RWPE2 (cell line): ENCODE measurements at regions not wholly inside any gene's neighbourhood (a gene's known extent, or its start where the extent isn't known, plus 50 kb on each side); places are given as distances from the start of the nearest gene placed in this dataset.

Experiments used
- ATAC-seq: fragments of 200-7000 bp; cut with Tn5 transposase; 3 replicates; pipeline ENCODE4 v1.9.1; 2021; ENCODE audit warnings: low read depth
- DNase-seq: peaks from one replicate; pipeline ENCODE4 v3.0.0-alpha.2; 2020; ENCODE audit warnings: low spot score
- H3K27ac ChIP-seq: fragments of 450-650 bp; 2 replicates; pipeline ENCODE4 v1.5.1; 2017; ENCODE audit warnings: mild to moderate bottlenecking; ENCODE audit not compliant: poor library complexity, severe bottlenecking
- H3K27me3 ChIP-seq: fragments of 250-450 bp; sonication (Bioruptor Pico); 2 replicates; pipeline ENCODE4 v1.5.1; 2021; ENCODE audit warnings: mild to moderate bottlenecking, moderate library complexity; ENCODE audit not compliant: insufficient read depth, poor library complexity, severe bottlenecking
- H3K36me3 ChIP-seq: fragments of 250-450 bp; sonication (Bioruptor Pico); 2 replicates; pipeline ENCODE4 v1.5.1; 2020; ENCODE audit warnings: low read depth, mild to moderate bottlenecking, moderate library complexity
- H3K4me1 ChIP-seq: fragments of 250-450 bp; sonication (Bioruptor Pico); 2 replicates; pipeline ENCODE4 v1.5.1; 2021; ENCODE audit warnings: mild to moderate bottlenecking, moderate library complexity; ENCODE audit not compliant: insufficient read depth, poor library complexity, severe bottlenecking
- H3K4me3 ChIP-seq: fragments of 250-450 bp; sonication (Bioruptor Pico); 2 replicates; pipeline ENCODE4 v1.5.1; 2021; ENCODE audit warnings: mild to moderate bottlenecking, moderate library complexity; ENCODE audit not compliant: severe bottlenecking
- H3K9me3 ChIP-seq: fragments of 250-450 bp; sonication (Bioruptor Pico); 2 replicates; pipeline ENCODE4 v1.5.1; 2021; ENCODE audit warnings: mild to moderate bottlenecking, moderate library complexity; ENCODE audit not compliant: severe bottlenecking
- TF ChIP-seq, protein P1 (sequence below): fragments of 450-650 bp; IDR thresholded peaks from one replicate; pipeline ENCODE4 v1.5.1; 2017; ENCODE audit warnings: mild to moderate bottlenecking, moderate library complexity; ENCODE audit not compliant: poor library complexity, severe bottlenecking

DNA sequence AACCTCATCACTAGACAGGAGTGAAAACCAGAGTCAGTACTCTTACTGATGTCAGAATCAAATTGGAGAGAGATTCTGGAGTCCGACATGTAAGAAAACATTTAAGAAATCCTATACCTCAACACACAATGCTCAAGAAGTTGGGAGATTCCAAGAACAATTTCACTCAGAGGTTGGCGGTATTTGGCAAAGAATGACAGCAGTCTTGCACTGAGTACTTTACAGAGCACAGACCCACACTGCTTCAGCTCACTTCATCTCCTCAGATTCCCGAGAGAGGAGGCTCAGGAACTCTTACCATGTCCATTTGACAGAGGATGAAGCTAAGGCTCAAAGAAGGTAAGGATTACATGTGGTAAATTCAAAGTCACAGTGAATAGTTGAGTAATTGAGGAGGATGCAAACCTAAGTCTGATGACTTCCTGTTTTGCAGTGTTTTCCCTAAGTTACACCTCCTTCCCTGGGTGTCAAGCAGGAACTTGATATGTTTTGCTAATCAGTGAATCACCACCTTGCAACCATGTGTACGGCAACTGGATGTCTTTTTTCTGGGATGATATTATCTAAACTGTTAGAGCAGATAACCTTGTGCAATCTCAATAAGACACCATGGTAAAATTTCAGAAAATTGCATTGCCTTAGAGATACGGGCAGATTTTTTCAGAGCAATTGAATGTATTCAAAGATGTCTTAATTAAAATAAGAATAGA, 61.3 kb upstream of the MME start:
- Histone ChIP-seq H3K36me3 (no peaks in the 10 kb centered on the region), H3K4me1 (no peaks in the 10 kb centered on the region), H3K9me3 (no peaks in the 10 kb centered on the region), H3K27me3 (no peaks in the 10 kb centered on the region), H3K27ac (no peak overlapping the region), H3K4me3 (no peak overlapping the region)
- TF ChIP-seq, protein P1, sequence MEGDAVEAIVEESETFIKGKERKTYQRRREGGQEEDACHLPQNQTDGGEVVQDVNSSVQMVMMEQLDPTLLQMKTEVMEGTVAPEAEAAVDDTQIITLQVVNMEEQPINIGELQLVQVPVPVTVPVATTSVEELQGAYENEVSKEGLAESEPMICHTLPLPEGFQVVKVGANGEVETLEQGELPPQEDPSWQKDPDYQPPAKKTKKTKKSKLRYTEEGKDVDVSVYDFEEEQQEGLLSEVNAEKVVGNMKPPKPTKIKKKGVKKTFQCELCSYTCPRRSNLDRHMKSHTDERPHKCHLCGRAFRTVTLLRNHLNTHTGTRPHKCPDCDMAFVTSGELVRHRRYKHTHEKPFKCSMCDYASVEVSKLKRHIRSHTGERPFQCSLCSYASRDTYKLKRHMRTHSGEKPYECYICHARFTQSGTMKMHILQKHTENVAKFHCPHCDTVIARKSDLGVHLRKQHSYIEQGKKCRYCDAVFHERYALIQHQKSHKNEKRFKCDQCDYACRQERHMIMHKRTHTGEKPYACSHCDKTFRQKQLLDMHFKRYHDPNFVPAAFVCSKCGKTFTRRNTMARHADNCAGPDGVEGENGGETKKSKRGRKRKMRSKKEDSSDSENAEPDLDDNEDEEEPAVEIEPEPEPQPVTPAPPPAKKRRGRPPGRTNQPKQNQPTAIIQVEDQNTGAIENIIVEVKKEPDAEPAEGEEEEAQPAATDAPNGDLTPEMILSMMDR: no peak
- DNase-seq (no peak), ATAC-seq (peak; percentile 64)

DNA sequence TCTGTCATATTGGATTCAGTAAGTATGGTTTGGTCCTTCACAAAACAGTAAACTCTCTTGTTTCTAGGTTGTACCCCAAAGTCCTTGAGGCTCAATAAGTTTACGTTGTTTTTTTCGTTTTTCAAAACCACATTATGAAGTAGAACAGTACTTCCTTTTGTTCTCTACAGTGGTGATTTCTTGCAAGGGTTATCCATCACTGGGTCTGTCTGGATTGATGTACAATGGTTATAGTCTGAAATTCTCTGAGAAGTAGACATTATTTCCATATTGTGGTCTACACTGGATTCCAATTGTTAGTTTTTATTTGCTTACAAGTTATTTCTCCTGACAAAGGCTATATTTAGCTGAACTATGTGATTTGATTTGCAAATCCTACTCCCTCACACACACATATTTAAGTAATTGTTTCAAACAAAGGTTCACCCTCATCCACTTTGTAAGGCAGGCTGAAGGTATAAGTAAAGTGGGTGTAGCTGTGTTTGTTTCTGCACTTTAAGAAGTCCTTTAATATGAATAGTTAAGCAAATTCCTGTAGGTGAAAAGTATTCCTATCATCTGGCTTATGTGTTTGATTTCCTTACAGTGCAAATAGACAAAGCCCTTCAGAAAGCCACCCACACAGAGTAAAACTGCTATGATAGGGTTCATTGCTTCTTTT, 64.2 kb upstream of the MME start:
- no peaks in the 10 kb centered on the region for H3K27me3 ChIP-seq
- H3K4me3 ChIP-seq: no peak overlapping the region
- DNase-seq (no peak), ATAC-seq (no peak)
- no peaks in the 10 kb centered on the region for H3K9me3 ChIP-seq
- H3K36me3 ChIP-seq: no peaks in the 10 kb centered on the region
- H3K4me1 ChIP-seq: no peaks in the 10 kb centered on the region
- TF ChIP-seq, protein P1: no peak
- H3K27ac ChIP-seq: no peak overlapping the region

DNA sequence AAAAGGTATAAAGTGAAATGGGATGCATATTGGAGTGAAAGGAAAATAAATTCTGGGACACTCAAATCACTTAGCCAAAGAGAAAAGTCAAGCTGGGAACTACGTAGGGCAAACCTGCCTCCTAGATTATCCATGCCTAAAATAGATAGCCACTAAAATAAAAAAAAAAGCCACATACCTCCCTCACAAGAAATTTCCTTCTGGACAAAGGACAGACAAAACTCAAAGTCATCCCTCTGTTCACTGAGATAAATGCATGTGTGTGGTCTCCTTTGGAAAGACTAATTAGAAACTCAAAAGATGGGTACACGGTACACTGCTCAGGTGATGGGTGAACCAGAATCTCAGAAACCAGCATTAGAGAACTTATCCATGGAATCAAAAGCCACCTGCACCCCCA, 65.2 kb upstream of the MME start:
- Histone ChIP-seq H3K9me3 (no peaks in the 10 kb centered on the region), H3K4me1 (no peaks in the 10 kb centered on the region), H3K4me3 (no peak overlapping the region), H3K27ac (no peak overlapping the region), H3K27me3 (no peaks in the 10 kb centered on the region), H3K36me3 (no peaks in the 10 kb centered on the region)
- no peak for DNase-seq
- ATAC-seq: no peak
- TF ChIP-seq, protein P1: no peak

DNA sequence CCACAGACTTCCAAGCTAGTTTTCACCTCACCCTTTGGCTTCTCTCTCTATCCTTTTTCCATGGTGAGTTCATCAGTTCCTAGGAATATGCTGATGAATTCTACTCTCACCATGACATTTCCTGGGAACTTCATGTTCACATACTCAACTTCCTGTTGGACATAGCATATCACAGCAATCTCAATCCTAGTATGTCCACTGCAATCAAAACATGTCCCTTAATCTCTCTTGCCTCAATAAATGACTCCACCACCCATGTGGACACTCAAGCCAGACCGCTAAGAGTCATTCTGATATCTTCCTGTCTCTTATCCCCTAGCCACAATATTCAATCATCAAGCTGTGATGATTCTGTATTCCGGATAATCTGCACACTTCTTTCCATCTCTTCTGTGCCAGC, 66.7 kb upstream of the MME start:
- Histone ChIP-seq H3K36me3 (no peaks in the 10 kb centered on the region), H3K27me3 (no peaks in the 10 kb centered on the region), H3K4me3 (no peak overlapping the region), H3K27ac (no peak overlapping the region), H3K4me1 (no peaks in the 10 kb centered on the region), H3K9me3 (no peaks in the 10 kb centered on the region)
- ATAC-seq (no peak), DNase-seq (no peak)
- TF ChIP-seq, protein P1: no peak

DNA sequence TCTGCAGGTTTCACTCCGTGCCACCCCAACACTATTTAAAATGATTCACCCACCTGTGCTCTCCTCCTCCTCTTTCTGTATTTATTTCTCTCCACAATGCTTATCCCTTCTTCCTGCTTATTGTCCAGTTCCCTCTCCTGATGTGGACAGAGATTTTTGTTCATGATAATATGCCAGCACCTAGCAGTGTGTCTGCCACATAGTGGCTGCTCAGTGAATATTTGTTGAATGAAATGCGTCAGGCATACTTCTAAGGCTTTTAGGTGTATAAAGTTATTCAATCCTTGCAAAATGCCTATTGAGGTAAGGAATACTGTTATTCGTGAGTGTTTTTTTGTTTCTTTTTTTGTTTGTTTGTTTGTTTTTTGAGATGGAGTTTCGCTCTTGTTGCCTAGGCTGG, 67.5 kb upstream of the MME start:
- TF ChIP-seq, protein P1: no peak
- ATAC-seq (no peak), DNase-seq (no peak)
- no peaks in the 10 kb centered on the region for H3K27me3 ChIP-seq
- no peak overlapping the region for H3K27ac ChIP-seq
- no peaks in the 10 kb centered on the region for H3K36me3 ChIP-seq
- H3K4me1 ChIP-seq: no peaks in the 10 kb centered on the region
- H3K9me3 ChIP-seq: no peaks in the 10 kb centered on the region
- no peak overlapping the region for H3K4me3 ChIP-seq
